Stimulated activated naive B cell treated with anti-CD40 and anti-IgM and Interleukin-4, amounts not matched to agents 10 μg/mL and 1 μg/mL and 100 μg/mL, for 72 hours (primary cell): ENCODE measurements at regions not wholly inside any gene's neighbourhood (a gene's known extent, or its start where the extent isn't known, plus 50 kb on each side); places are given as distances from the start of the nearest gene placed in this dataset.

Experiments used
- ATAC-seq, 2 donors: fragments of 150-1000 bp; cut with Tn5 transposase; replicated peaks; 2 replicates each; pipeline ENCODE4 v1.10.0; 2021; ENCODE audit warnings: moderate library complexity in 1 of 2
- DNase-seq: peaks from one replicate; pipeline ENCODE4 v3.0.0; 2021
- H3K27ac Mint-ChIP-seq: one replicate; pipeline ENCODE4 v1.8.0; 2022; ENCODE audit warnings: mild to moderate bottlenecking, mixed read lengths
- H3K27me3 Mint-ChIP-seq, 2 donors: one replicate each; pipeline ENCODE4 v1.8.0; 2022; ENCODE audit warnings: mixed read lengths in 2 of 2
- H3K36me3 Mint-ChIP-seq, 2 donors: one replicate each; pipeline ENCODE4 v1.8.0; 2022; ENCODE audit warnings: mixed read lengths in 2 of 2, mild to moderate bottlenecking in 1 of 2
- H3K4me1 Mint-ChIP-seq, 2 donors: one replicate each; pipeline ENCODE4 v1.8.0; 2022; ENCODE audit warnings: mixed read lengths in 2 of 2, mild to moderate bottlenecking in 1 of 2
- H3K4me3 Mint-ChIP-seq, 2 donors: one replicate each; pipeline ENCODE4 v1.8.0; 2022; ENCODE audit warnings: mild to moderate bottlenecking in 2 of 2, mixed read lengths in 2 of 2, moderate library complexity in 1 of 2
- H3K9me3 Mint-ChIP-seq, 2 donors: one replicate each; pipeline ENCODE4 v1.8.0; 2022; ENCODE audit warnings: mixed read lengths in 2 of 2, mild to moderate bottlenecking in 1 of 2

GRCh38 chr5:114999176-114999575 is 170.5 kb downstream of the TRIM36 start:
- Mint-ChIP-seq H3K27me3 (no peaks in the 10 kb centered on the region), H3K27ac (no peak overlapping the region), H3K4me3 (no peak overlapping the region), H3K36me3 (peaks cover 0 to 1% of the 10 kb centered on the region in 2 donors), H3K4me1 (no peaks in the 10 kb centered on the region), H3K9me3 (peaks cover 0 to 5% of the 10 kb centered on the region in 2 donors)
- ATAC-seq (no peak), DNase-seq (no peak)

- Mint-ChIP-seq H3K9me3 (peaks cover 0 to 1% of the 10 kb centered on the region in 2 donors), H3K27ac (no peak overlapping the region), H3K4me1 (no peaks in the 10 kb centered on the region), H3K27me3 (no peaks in the 10 kb centered on the region), H3K36me3 (no peaks in the 10 kb centered on the region), H3K4me3 (no peak overlapping the region)
- DNase-seq, result no peak
- ATAC-seq, result no peak
These were observed 180.2 kb downstream of the TRIM36 start for GRCh38 chr5:114989512-114989911.

GRCh38 chr5:114988096-114988495 is 181.6 kb downstream of the TRIM36 start:
- Mint-ChIP-seq H3K4me1 (no peaks in the 10 kb centered on the region), H3K9me3 (peaks cover 0 to 1% of the 10 kb centered on the region in 2 donors), H3K4me3 (no peak overlapping the region), H3K36me3 (no peaks in the 10 kb centered on the region), H3K27ac (no peak overlapping the region), H3K27me3 (no peaks in the 10 kb centered on the region)
- no peak for ATAC-seq
- no peak for DNase-seq

- no peak overlapping the region for H3K27ac Mint-ChIP-seq
- peaks cover 0 to 1% of the 10 kb centered on the region in 2 donors for H3K9me3 Mint-ChIP-seq
- no peaks in the 10 kb centered on the region for H3K4me1 Mint-ChIP-seq
- no peak overlapping the region for H3K4me3 Mint-ChIP-seq
- H3K36me3 Mint-ChIP-seq, result no peaks in the 10 kb centered on the region
- peaks cover 0 to 4% of the 10 kb centered on the region in 2 donors for H3K27me3 Mint-ChIP-seq
- ATAC-seq (no peak), DNase-seq (no peak)
These were observed 184.9 kb downstream of the TRIM36 start for GRCh38 chr5:114984796-114985195.

GRCh38 chr5:114981111-114981510 is 188.6 kb downstream of the TRIM36 start:
- peaks cover 0 to 3% of the 10 kb centered on the region in 2 donors for H3K9me3 Mint-ChIP-seq
- H3K36me3 Mint-ChIP-seq, result no peaks in the 10 kb centered on the region
- no peak for ATAC-seq
- no peak overlapping the region for H3K4me3 Mint-ChIP-seq
- no peaks in the 10 kb centered on the region for H3K4me1 Mint-ChIP-seq
- no peak overlapping the region for H3K27ac Mint-ChIP-seq
- DNase-seq, result no peak
- H3K27me3 Mint-ChIP-seq, result peaks cover 0 to 4% of the 10 kb centered on the region in 2 donors

GRCh38 chr5:114977979-114978573 is 191.6 kb downstream of the TRIM36 start:
- H3K27me3 Mint-ChIP-seq, result peaks cover 0 to 4% of the 10 kb centered on the region in 2 donors
- no peaks in the 10 kb centered on the region for H3K36me3 Mint-ChIP-seq
- peaks cover 0 to 5% of the 10 kb centered on the region in 2 donors for H3K9me3 Mint-ChIP-seq
- H3K4me1 Mint-ChIP-seq, result no peaks in the 10 kb centered on the region
- no peak for DNase-seq
- H3K27ac Mint-ChIP-seq, result no peak overlapping the region
- peak in 1 of 2 donors; percentile 61 for ATAC-seq
- no peak overlapping the region for H3K4me3 Mint-ChIP-seq

- no peaks in the 10 kb centered on the region for H3K36me3 Mint-ChIP-seq
- no peaks in the 10 kb centered on the region for H3K4me1 Mint-ChIP-seq
- no peak overlapping the region for H3K4me3 Mint-ChIP-seq
- H3K27ac Mint-ChIP-seq, result no peak overlapping the region
- DNase-seq (no peak), ATAC-seq (no peak)
- H3K9me3 Mint-ChIP-seq, result peaks cover 4 to 11% of the 10 kb centered on the region in 2 donors
- H3K27me3 Mint-ChIP-seq, result no peaks in the 10 kb centered on the region
These were observed 200.2 kb downstream of the TRIM36 start for GRCh38 chr5:114969482-114969881.

- Mint-ChIP-seq H3K4me3 (no peak overlapping the region), H3K4me1 (peaks cover 3 to 5% of the 10 kb centered on the region in 2 donors), H3K9me3 (peaks cover 6 to 9% of the 10 kb centered on the region in 2 donors), H3K36me3 (no peaks in the 10 kb centered on the region), H3K27me3 (no peaks in the 10 kb centered on the region), H3K27ac (no peak overlapping the region)
- no peak for DNase-seq
- ATAC-seq, result peak; percentile 29 to 45
These were observed 212.3 kb downstream of the TRIM36 start for GRCh38 chr5:114957384-114957783.

GRCh38 chr5:114953565-114953964 is 216.1 kb downstream of the TRIM36 start:
- Mint-ChIP-seq H3K27me3 (no peaks in the 10 kb centered on the region), H3K4me3 (no peak overlapping the region)
- ATAC-seq, result peak; percentile 63 to 72

GRCh38 chr5:114952876-114953275 is 216.8 kb downstream of the TRIM36 start:
- DNase-seq, result no peak
- Mint-ChIP-seq H3K27me3 (no peaks in the 10 kb centered on the region), H3K36me3 (no peaks in the 10 kb centered on the region), H3K4me3 (no peak overlapping the region), H3K27ac (no peak overlapping the region), H3K9me3 (peaks cover 6% of the 10 kb centered on the region in 2 donors), H3K4me1 (peaks cover 3 to 5% of the 10 kb centered on the region in 2 donors)
- no peak for ATAC-seq

More at GRCh38 chr5:114953565-114953964, 216.1 kb downstream of the TRIM36 start:
- H3K4me1 Mint-ChIP-seq, result peaks cover 3 to 5% of the 10 kb centered on the region in 2 donors
- H3K36me3 Mint-ChIP-seq, result no peaks in the 10 kb centered on the region
- no peak overlapping the region for H3K27ac Mint-ChIP-seq
- DNase-seq, result no peak
- peaks cover 6% of the 10 kb centered on the region in 2 donors for H3K9me3 Mint-ChIP-seq

- no peak overlapping the region for H3K4me3 Mint-ChIP-seq
- ATAC-seq (no peak), DNase-seq (no peak)
- H3K36me3 Mint-ChIP-seq, result no peaks in the 10 kb centered on the region
- H3K27ac Mint-ChIP-seq, result no peak overlapping the region
- H3K27me3 Mint-ChIP-seq, result no peaks in the 10 kb centered on the region
- peaks cover 4 to 6% of the 10 kb centered on the region in 2 donors for H3K9me3 Mint-ChIP-seq
- peaks cover 3 to 5% of the 10 kb centered on the region in 2 donors for H3K4me1 Mint-ChIP-seq
These were observed 220.0 kb downstream of the TRIM36 start for GRCh38 chr5:114949756-114950155.

- no peak overlapping the region for H3K4me3 Mint-ChIP-seq
- DNase-seq, result no peak
- no peaks in the 10 kb centered on the region for H3K27me3 Mint-ChIP-seq
- peaks cover under 1 to 5% of the 10 kb centered on the region in 2 donors for H3K4me1 Mint-ChIP-seq
- no peaks in the 10 kb centered on the region for H3K36me3 Mint-ChIP-seq
- peaks cover under 1 to 4% of the 10 kb centered on the region in 2 donors for H3K9me3 Mint-ChIP-seq
- no peak for ATAC-seq
- no peak overlapping the region for H3K27ac Mint-ChIP-seq
These were observed 220.6 kb downstream of the TRIM36 start for GRCh38 chr5:114948986-114949621.

- H3K27me3 Mint-ChIP-seq, result no peaks in the 10 kb centered on the region
These were observed 221.3 kb downstream of the TRIM36 start for GRCh38 chr5:114948363-114948762.

GRCh38 chr5:114940709-114941108 is 229.0 kb downstream of the TRIM36 start:
- Mint-ChIP-seq H3K4me3 (no peak overlapping the region), H3K9me3 (peaks cover 30 to 32% of the 10 kb centered on the region in 2 donors), H3K27me3 (no peaks in the 10 kb centered on the region), H3K36me3 (peaks cover 1 to 3% of the 10 kb centered on the region in 2 donors), H3K27ac (no peak overlapping the region), H3K4me1 (no peaks in the 10 kb centered on the region)
- no peak for ATAC-seq
- DNase-seq, result no peak

More at GRCh38 chr5:114948363-114948762, 221.3 kb downstream of the TRIM36 start:
- no peak for ATAC-seq
- peaks cover 3 to 6% of the 10 kb centered on the region in 2 donors for H3K9me3 Mint-ChIP-seq
- H3K36me3 Mint-ChIP-seq, result no peaks in the 10 kb centered on the region
- no peak overlapping the region for H3K27ac Mint-ChIP-seq
- no peak for DNase-seq
- H3K4me1 Mint-ChIP-seq, result peaks cover 0 to 5% of the 10 kb centered on the region in 2 donors
- no peak overlapping the region for H3K4me3 Mint-ChIP-seq

GRCh38 chr5:114935490-114935889 is 234.2 kb downstream of the TRIM36 start:
- H3K36me3 Mint-ChIP-seq, result peaks cover 0 to 1% of the 10 kb centered on the region in 2 donors
- H3K27ac Mint-ChIP-seq, result no peak overlapping the region
- H3K9me3 Mint-ChIP-seq, result peaks cover 16 to 18% of the 10 kb centered on the region in 2 donors
- no peak overlapping the region for H3K4me3 Mint-ChIP-seq
- no peak for DNase-seq
- no peaks in the 10 kb centered on the region for H3K4me1 Mint-ChIP-seq
- H3K27me3 Mint-ChIP-seq, result no peaks in the 10 kb centered on the region
- no peak for ATAC-seq
